Fibroblast of lung (primary cell): ENCODE measurements at regions not wholly inside any gene's neighbourhood (a gene's known extent, or its start where the extent isn't known, plus 50 kb on each side); places are given as distances from the start of the nearest gene placed in this dataset.

Experiments
- CTCF ChIP-seq, 2 donors: IDR thresholded peaks in 1 of 2; conservative IDR thresholded peaks in 1 of 2; 1 replicate in 1 of 2; 2 replicates in 1 of 2; pipeline ENCODE4 v1.5.1; 2011 to 2012; ENCODE audit warnings: low read length in 2 of 2, control low read depth in 1 of 2, inconsistent platforms in 1 of 2, low read depth in 1 of 2, mild to moderate bottlenecking in 1 of 2
- EZH2 ChIP-seq: IDR thresholded peaks from 2 replicates; pipeline ENCODE4 v1.5.1; 2012; ENCODE audit warnings: low read length, control low read depth, mild to moderate bottlenecking; ENCODE audit errors: missing control alignments

- no peak for TF ChIP-seq CTCF (conservative IDR thresholded peaks at IDR 0.05 in 1 of 2, IDR thresholded peaks at IDR 0.05 in 1 of 2; ENCODE audit: low read depth in 1 of 2, low read length in 2 of 2)
- no peak for TF ChIP-seq EZH2
Observed at GRCh38 chr18:46212398-46212797, 108.2 kb downstream of the HAUS1 start.
